SK-N-SH (cell line): ENCODE measurements at regions not wholly inside any gene's neighbourhood (a gene's known extent, or its start where the extent isn't known, plus 50 kb on each side); places are given as distances from the start of the nearest gene placed in this dataset.

Experiments
- POLR2AphosphoS5 ChIP-seq: IDR thresholded peaks from 2 replicates; pipeline ENCODE4 v1.6.1; 2012; ENCODE audit warnings: low read depth, low read length
- SMC3 ChIP-seq: IDR thresholded peaks from 2 replicates; pipeline ENCODE4 v1.6.1; 2012; ENCODE audit warnings: low read depth, low read length, improper control_type of control experiment
- TCF12 ChIP-seq: IDR thresholded peaks from 2 replicates; pipeline ENCODE4 v1.4.0; 2012
- YY1 ChIP-seq: IDR thresholded peaks from 2 replicates; pipeline ENCODE4 v1.4.0; 2012; ENCODE audit warnings: low read depth, mild to moderate bottlenecking

DNA sequence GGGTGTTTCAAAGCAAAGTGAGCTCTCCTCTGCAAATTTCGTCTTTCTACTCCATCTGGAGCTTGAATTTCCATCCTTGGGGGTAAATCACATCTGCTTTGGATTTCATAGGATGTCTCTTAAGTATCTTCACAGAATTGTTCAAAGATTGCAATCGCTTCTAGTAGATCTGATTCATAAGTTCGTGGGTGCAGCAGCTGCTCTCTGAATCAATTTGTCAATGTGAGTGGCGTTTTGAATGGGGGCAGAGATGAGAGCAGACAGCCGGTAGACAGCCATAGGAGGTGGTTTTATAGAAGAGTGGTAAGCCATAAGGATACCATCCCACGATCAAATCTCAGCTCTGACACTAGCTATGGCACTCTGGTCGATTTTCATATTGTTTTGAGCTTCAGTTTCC is 146.0 kb upstream of the RPH3A start:
- TF ChIP-seq YY1 (no peak), TCF12 (no peak), SMC3 (no peak), POLR2AphosphoS5 (no peak)
